H9 (cell line): ENCODE measurements at regions not wholly inside any gene's neighbourhood (a gene's known extent, or its start where the extent isn't known, plus 50 kb on each side); places are given as distances from the start of the nearest gene placed in this dataset.
"Not testable (repeated sequence)": the region's sequence is repeated elsewhere in the genome, so short reads cannot be mapped to it uniquely, and the experiment has no call there.

Experiments used
- DNase-seq: peaks from one replicate; pipeline ENCODE4 v3.0.0-alpha.2; 2017
- H2AFZ ChIP-seq: one replicate; pipeline ENCODE4 v1.6.1; 2013; ENCODE audit warnings: mild to moderate bottlenecking, low read length, control low read depth, moderate library complexity
- H2AK5ac ChIP-seq: 2 replicates; pipeline ENCODE4 v1.6.1; 2013; ENCODE audit warnings: low read length, control low read depth, mixed read lengths; ENCODE audit not compliant: insufficient read length
- H2BK120ac ChIP-seq: one replicate; pipeline ENCODE4 v1.6.1; 2013; ENCODE audit warnings: low read depth, mild to moderate bottlenecking, low read length, control low read depth, inconsistent platforms; ENCODE audit not compliant: poor library complexity, severe bottlenecking
- H2BK12ac ChIP-seq: 2 replicates; pipeline ENCODE4 v1.6.1; 2013; ENCODE audit warnings: low read length, control low read depth, mixed read lengths, low read depth; ENCODE audit not compliant: insufficient read length
- H2BK15ac ChIP-seq: 2 replicates; pipeline ENCODE4 v1.6.1; 2013; ENCODE audit warnings: low read depth, low read length, control low read depth
- H2BK20ac ChIP-seq: one replicate; pipeline ENCODE4 v1.6.1; 2013; ENCODE audit warnings: low read depth, mild to moderate bottlenecking, low read length, control low read depth, inconsistent platforms; ENCODE audit not compliant: poor library complexity, severe bottlenecking
- H2BK5ac ChIP-seq: 2 replicates; pipeline ENCODE4 v1.6.1; 2013; ENCODE audit warnings: low read length, control low read depth, mixed read lengths; ENCODE audit not compliant: insufficient read length
- H3K14ac ChIP-seq: 2 replicates; pipeline ENCODE4 v1.6.1; 2013; ENCODE audit warnings: low read length, control low read depth; ENCODE audit not compliant: insufficient read depth
- H3K18ac ChIP-seq: 2 replicates; pipeline ENCODE4 v1.6.1; 2013; ENCODE audit warnings: low read depth, mild to moderate bottlenecking, mixed read lengths, low read length, control low read depth; ENCODE audit not compliant: insufficient read length
- H3K23ac ChIP-seq: 2 replicates; pipeline ENCODE4 v1.6.1; 2013; ENCODE audit warnings: low read length, control low read depth, mixed read lengths, low read depth; ENCODE audit not compliant: insufficient read length
- H3K23me2 ChIP-seq: 2 replicates; pipeline ENCODE4 v1.6.1; 2013; ENCODE audit warnings: low read depth, mild to moderate bottlenecking, mixed read lengths, low read length, control low read depth; ENCODE audit not compliant: insufficient read length, poor library complexity, severe bottlenecking
- H3K27ac ChIP-seq: 2 replicates; pipeline ENCODE4 v1.5.1; 2013; ENCODE audit warnings: low read length, control low read depth, mixed read lengths, low read depth; ENCODE audit not compliant: insufficient read length
- H3K27me3 ChIP-seq: 2 replicates; pipeline ENCODE4 v1.6.1; 2013; ENCODE audit warnings: low read length, control low read depth, inconsistent platforms; ENCODE audit not compliant: insufficient read depth
- H3K4ac ChIP-seq: 2 replicates; pipeline ENCODE4 v1.6.1; 2013; ENCODE audit warnings: low read depth, mild to moderate bottlenecking, control low read depth, inconsistent platforms, low read length, moderate library complexity
- H3K4me1 ChIP-seq: 2 replicates; pipeline ENCODE4 v1.6.1; 2013; ENCODE audit warnings: low read length, control low read depth, inconsistent platforms; ENCODE audit not compliant: insufficient read depth
- H3K4me2 ChIP-seq: 2 replicates; pipeline ENCODE4 v1.6.1; 2013; ENCODE audit warnings: low read length, control low read depth, mixed read lengths; ENCODE audit not compliant: insufficient read length, insufficient read depth
- H3K56ac ChIP-seq: 2 replicates; pipeline ENCODE4 v1.6.1; 2013; ENCODE audit warnings: low read depth, mild to moderate bottlenecking, mixed read lengths, low read length, control low read depth; ENCODE audit not compliant: insufficient read length
- H3K79me1 ChIP-seq: 2 replicates; pipeline ENCODE4 v1.6.1; 2013; ENCODE audit warnings: low read depth, mild to moderate bottlenecking, moderate library complexity, low read length, control low read depth, inconsistent platforms; ENCODE audit not compliant: insufficient read depth, poor library complexity, severe bottlenecking
- H3K79me2 ChIP-seq: 2 replicates; pipeline ENCODE4 v1.6.1; 2013; ENCODE audit warnings: low read length, control low read depth, inconsistent platforms; ENCODE audit not compliant: insufficient read depth
- H3K9ac ChIP-seq: 2 replicates; pipeline ENCODE4 v1.6.1; 2013; ENCODE audit warnings: low read length, control low read depth, mixed read lengths; ENCODE audit not compliant: insufficient read length; ENCODE audit errors: extremely low read depth
- H3K9me3 ChIP-seq: one replicate; pipeline ENCODE4 v1.6.1; 2013; ENCODE audit warnings: low read depth, low read length, inconsistent platforms; ENCODE audit not compliant: control insufficient read depth
- H3T11ph ChIP-seq: one replicate; pipeline ENCODE4 v1.6.1; 2013; ENCODE audit warnings: mild to moderate bottlenecking, low read length, control low read depth, inconsistent platforms
- H4K20me1 ChIP-seq: one replicate; pipeline ENCODE4 v1.6.1; 2013; ENCODE audit not compliant: control insufficient read depth, insufficient read length, insufficient read depth
- H4K5ac ChIP-seq: 2 replicates; pipeline ENCODE4 v1.6.1; 2013; ENCODE audit warnings: low read depth, mild to moderate bottlenecking, mixed read lengths, low read length, control low read depth; ENCODE audit not compliant: insufficient read length
- H4K8ac ChIP-seq: replicated peaks from 2 replicates; pipeline ENCODE4 v1.6.1; 2013; ENCODE audit warnings: low read length, control low read depth, mixed read lengths, low read depth; ENCODE audit not compliant: insufficient read length
- H4K91ac ChIP-seq: 2 replicates; pipeline ENCODE4 v1.6.1; 2013; ENCODE audit warnings: low read depth, mild to moderate bottlenecking, moderate library complexity, mixed read lengths, low read length, control low read depth; ENCODE audit not compliant: insufficient read length
- H3K27ac Mint-ChIP-seq, 3 experiments: 2 replicates in 2 of 3; 3 replicates in 1 of 3; pipeline ENCODE4 v1.8.0; 2020 to 2021; ENCODE audit warnings: mixed read lengths in 3 of 3, mild to moderate bottlenecking in 1 of 3, moderate library complexity in 1 of 3
- H3K27me3 Mint-ChIP-seq: 2 replicates; pipeline ENCODE4 v1.8.0; 2021; ENCODE audit warnings: low read depth, mild to moderate bottlenecking, moderate library complexity, mixed read lengths
- H3K36me3 Mint-ChIP-seq, 3 experiments: 2 replicates in 2 of 3; 3 replicates in 1 of 3; pipeline ENCODE4 v1.8.0; 2020 to 2021; ENCODE audit warnings: low read depth in 3 of 3, mixed read lengths in 3 of 3; ENCODE audit not compliant: insufficient read depth in 1 of 3
- H3K4me1 Mint-ChIP-seq, 2 experiments: 2 replicates each; pipeline ENCODE4 v1.8.0; 2020; ENCODE audit warnings: mixed read lengths in 2 of 2
- H3K4me3 Mint-ChIP-seq, 2 experiments: 2 replicates in 1 of 2; 3 replicates in 1 of 2; pipeline ENCODE4 v1.8.0; 2020 to 2021; ENCODE audit warnings: mild to moderate bottlenecking in 2 of 2, mixed read lengths in 2 of 2, moderate library complexity in 1 of 2
- H3K9me3 Mint-ChIP-seq, 2 experiments: 2 replicates in 1 of 2; 3 replicates in 1 of 2; pipeline ENCODE4 v1.8.0; 2020; ENCODE audit warnings: mild to moderate bottlenecking in 2 of 2, mixed read lengths in 2 of 2, moderate library complexity in 1 of 2
- CTCF ChIP-seq: fragments of 200-600 bp; sonication (generic); conservative IDR thresholded peaks from 3 replicates; pipeline ENCODE4 v1.8.0; 2021; ENCODE audit warnings: antibody characterized with exemption, mild to moderate bottlenecking
- WGBS: extraction: QIAGEN DNeasy Blood & Tissue Kit; methylation state at CpG from one replicate; pipeline ENCODE4 v1.1.7; 2013; ENCODE audit warnings: missing lambda C conversion rate, low lambda C conversion rate, mixed read lengths; ENCODE audit not compliant: insufficient read length; ENCODE audit errors: extremely low coverage; 5-methylcytosine and 5-hydroxymethylcytosine counted together

- Histone ChIP-seq H3K27ac (peak overlapping the region; percentile 65), H2BK12ac (no peak overlapping the region), H3K4me1 (no peaks in the 10 kb centered on the region; the same call in 1 of the 2 replicates), H3K18ac (no peak overlapping the region), H4K8ac (no peak overlapping the region), H3K79me1 (no peaks in the 10 kb centered on the region), H2BK15ac (no peak overlapping the region), H3K23me2 (peaks cover 4% of the 10 kb centered on the region), H3K4ac (no peak overlapping the region), H3K23ac (no peak overlapping the region), H4K5ac (no peak overlapping the region), H3K9me3 (no peaks in the 10 kb centered on the region), H4K20me1 (no peaks in the 10 kb centered on the region), H3K79me2 (no peaks in the 10 kb centered on the region), H4K91ac (no peak overlapping the region), H3K27me3 (no peaks in the 10 kb centered on the region), H3K4me2 (peak overlapping the region; percentile 55), H3K56ac (no peak overlapping the region), H3K14ac (no peak overlapping the region), H2AFZ (no peak overlapping the region), H2BK120ac (no peak overlapping the region), H2BK5ac (no peak overlapping the region), H3T11ph (no peak overlapping the region), H3K9ac (peak overlapping the region; percentile 54), H2BK20ac (no peak overlapping the region), H2AK5ac (no peak overlapping the region)
- Mint-ChIP-seq H3K9me3 (peaks cover 22 to 27% of the 10 kb centered on the region in 2 experiments), H3K27ac (peak overlapping the region; percentile 78 to 95 (median 90); a peak in 5 of 7 replicates), H3K4me1 (peaks cover 52 to 68% of the 10 kb centered on the region in 2 experiments), H3K27me3 (peaks cover 3% of the 10 kb centered on the region; the same call in 1 of the 2 replicates), H3K4me3 (peak overlapping the region; percentile 92 to 99), H3K36me3 (peaks cover 92 to 95% (median 94%) of the 10 kb centered on the region in 3 experiments)
- DNase-seq = no peak
- WGBS = no CpG with 5 or more reads among the region's 1 CpG
- no peak for TF ChIP-seq CTCF
Measured at GRCh38 chr9:74092491-74092834, 404.7 kb upstream of the RORB start.

DNA sequence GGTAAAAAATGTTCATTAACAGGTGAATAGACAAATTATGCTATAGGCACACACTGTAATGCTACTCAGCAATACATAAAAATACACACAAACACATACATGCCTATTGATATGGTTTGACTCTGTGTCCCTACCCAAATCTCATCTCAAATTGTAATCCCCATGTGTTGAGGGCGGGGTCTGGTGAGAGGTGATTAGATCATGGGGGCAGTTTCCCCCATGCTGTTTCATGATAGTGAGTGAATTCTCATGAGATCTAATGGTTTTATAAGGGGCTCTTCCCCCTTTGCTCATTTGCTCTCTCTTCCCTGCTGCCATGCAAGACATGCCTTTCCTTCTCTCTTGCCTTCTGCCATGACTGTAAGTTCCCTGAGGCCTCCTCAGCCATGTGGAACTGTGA lies 403.1 kb upstream of the RORB start:
- H3K9me3 ChIP-seq, H4K5ac ChIP-seq, H3T11ph ChIP-seq, H2AFZ ChIP-seq, H3K9ac ChIP-seq, H2BK12ac ChIP-seq, H2BK20ac ChIP-seq, H4K8ac ChIP-seq, H3K23me2 ChIP-seq, H3K56ac ChIP-seq, H3K4me3 Mint-ChIP-seq, H4K20me1 ChIP-seq, H3K23ac ChIP-seq, H3K79me1 ChIP-seq, DNase-seq, H3K27ac ChIP-seq, H3K18ac ChIP-seq, H3K27me3 Mint-ChIP-seq, H3K4me1 ChIP-seq, H3K14ac ChIP-seq, H3K27me3 ChIP-seq, H2BK15ac ChIP-seq, H2BK5ac ChIP-seq, H3K4ac ChIP-seq, H2AK5ac ChIP-seq, H4K91ac ChIP-seq, H3K4me2 ChIP-seq, H3K79me2 ChIP-seq, H2BK120ac ChIP-seq: not testable (repeated sequence)
- Mint-ChIP-seq H3K36me3 (peaks cover 89 to 93% (median 91%) of the 10 kb centered on the region in 3 experiments), H3K9me3 (peaks cover 25 to 29% of the 10 kb centered on the region in 2 experiments), H3K4me1 (peaks cover 51 to 54% of the 10 kb centered on the region in 2 experiments), H3K27ac (peak overlapping the region in 1 of 3 experiments; percentile 59; a peak in 1 of 7 replicates)
- no CpG with 5 or more reads among the region's 1 CpG for WGBS
